ENCODE measurements at regions not wholly inside any gene's neighbourhood (a gene's known extent, or its start where the extent isn't known, plus 50 kb on each side); places are given as distances from the start of the nearest gene placed in this dataset.

- H3K9me3 ChIP-seq: no peaks in the 10 kb centered on the region
- H3K4me1 ChIP-seq: peaks cover 0 to 13% of the 10 kb centered on the region in 2 donors
- no peaks in the 10 kb centered on the region for H3K36me3 ChIP-seq
- TF ChIP-seq CTCF (IDR thresholded peaks at IDR 0.05): no peak
- DNase-seq (ENCODE audit: low spot score): no peak
- no peak overlapping the region for H3K27ac ChIP-seq
- H3K4me3 ChIP-seq: no peak overlapping the region
- H3K27me3 ChIP-seq: no peaks in the 10 kb centered on the region
Measured at GRCh38 chr1:54497338-54497737, 50.7 kb upstream of the ACOT11 start.

GRCh38 chr1:54495954-54496353 lies 52.1 kb upstream of the ACOT11 start:
- Histone ChIP-seq H3K9me3 (no peaks in the 10 kb centered on the region), H3K4me1 (peaks cover 0 to 13% of the 10 kb centered on the region in 2 donors)
- no peak for DNase-seq (ENCODE audit: low spot score)

GRCh38 chr1:54493608-54494007 lies 54.4 kb upstream of the ACOT11 start:
- Histone ChIP-seq H3K27me3 (no peaks in the 10 kb centered on the region), H3K4me1 (peaks cover 0 to 17% of the 10 kb centered on the region in 2 donors), H3K9me3 (no peaks in the 10 kb centered on the region), H3K27ac (no peak overlapping the region), H3K36me3 (no peaks in the 10 kb centered on the region), H3K4me3 (no peak overlapping the region)
- no peak for DNase-seq (ENCODE audit: low spot score)
- TF ChIP-seq CTCF (IDR thresholded peaks at IDR 0.05): no peak

More at GRCh38 chr1:54495954-54496353, 52.1 kb upstream of the ACOT11 start:
- no peaks in the 10 kb centered on the region for H3K27me3 ChIP-seq
- no peak for TF ChIP-seq CTCF (IDR thresholded peaks at IDR 0.05)
- no peaks in the 10 kb centered on the region for H3K36me3 ChIP-seq
- no peak overlapping the region for H3K4me3 ChIP-seq
- no peak overlapping the region for H3K27ac ChIP-seq

- H3K27ac ChIP-seq: no peak overlapping the region
- no peak for TF ChIP-seq CTCF (IDR thresholded peaks at IDR 0.05)
- DNase-seq (ENCODE audit: low spot score): no peak
- H3K36me3 ChIP-seq: no peaks in the 10 kb centered on the region
- H3K4me3 ChIP-seq: no peak overlapping the region
- H3K27me3 ChIP-seq: no peaks in the 10 kb centered on the region
- H3K9me3 ChIP-seq: no peaks in the 10 kb centered on the region
- H3K4me1 ChIP-seq: peaks cover 0 to 31% of the 10 kb centered on the region in 2 donors
Measured at GRCh38 chr1:54490361-54491248, 57.4 kb upstream of the ACOT11 start.

GRCh38 chr1:54489627-54490250 lies 58.3 kb upstream of the ACOT11 start:
- DNase-seq (ENCODE audit: low spot score): no peak
- peak in 1 of 2 donors; percentile 23 for TF ChIP-seq CTCF (IDR thresholded peaks at IDR 0.05)
- H3K9me3 ChIP-seq: no peaks in the 10 kb centered on the region
- H3K27me3 ChIP-seq: no peaks in the 10 kb centered on the region
- H3K4me3 ChIP-seq: peak overlapping the region in 1 of 2 donors; percentile 69
- peaks cover 0 to 31% of the 10 kb centered on the region in 2 donors for H3K4me1 ChIP-seq
- peak overlapping the region; percentile 86 to 89 for H3K27ac ChIP-seq
- no peaks in the 10 kb centered on the region for H3K36me3 ChIP-seq
